Upper lobe of left lung (tissue), 6 donors: ENCODE measurements at regions not wholly inside any gene's neighbourhood (a gene's known extent, or its start where the extent isn't known, plus 50 kb on each side); places are given as distances from the start of the nearest gene placed in this dataset.

ENCODE experiments used
- ATAC-seq, 2 donors: fragments of 200-7000 bp; cut with Tn5 transposase; one replicate each; pipeline ENCODE4 v1.9.1; 2022; ENCODE audit warnings: mild to moderate bottlenecking in 2 of 2, moderate library complexity in 2 of 2; ENCODE audit not compliant: low FRiP score in 2 of 2
- DNase-seq, 2 donors: peaks; one replicate each; pipeline ENCODE4 v3.0.0-alpha.2; 2019 to 2020
- H3K27ac ChIP-seq, 4 donors: fragments of 200-600 bp; sonication (generic); one replicate each; pipeline ENCODE4 v1.5.1; 2016 to 2019
- H3K27me3 ChIP-seq, 4 donors: fragments of 200-600 bp; sonication (generic); one replicate each; pipeline ENCODE4 v1.5.1; 2017 to 2019
- H3K36me3 ChIP-seq, 4 donors: fragments of 200-600 bp; sonication (generic); one replicate each; pipeline ENCODE4 v1.5.1; 2016 to 2019
- H3K4me1 ChIP-seq, 4 donors: fragments of 200-600 bp; sonication (generic); one replicate each; pipeline ENCODE4 v1.5.1; 2018 to 2019
- H3K4me3 ChIP-seq, 4 donors: fragments of 200-600 bp; sonication (generic); one replicate each; pipeline ENCODE4 v1.5.1; 2017 to 2019; ENCODE audit warnings: mild to moderate bottlenecking in 2 of 4, moderate library complexity in 1 of 4
- H3K9me3 ChIP-seq, 4 donors: fragments of 200-600 bp; sonication (generic); one replicate each; pipeline ENCODE4 v1.5.1; 2018 to 2019
- CTCF ChIP-seq, 6 experiments: fragments of 450-650 bp in 4 of 6; fragments of 200-600 bp in 2 of 6; sonication (generic) in 2 of 6; IDR thresholded peaks; one replicate each; pipeline ENCODE4 v1.5.1; 2016 to 2019; ENCODE audit warnings: antibody characterized with exemption in 6 of 6
- EP300 ChIP-seq, 4 donors: sonication (generic); formaldehyde crosslinking; IDR thresholded peaks; one replicate each; pipeline ENCODE4 v1.5.1; 2017; ENCODE audit warnings: antibody characterized with exemption in 4 of 4, control low read depth in 2 of 4
- POLR2A ChIP-seq, 4 donors: fragments of 450-650 bp; IDR thresholded peaks; one replicate each; pipeline ENCODE4 v1.5.1; 2016 to 2017; ENCODE audit warnings: antibody characterized with exemption in 4 of 4, mild to moderate bottlenecking in 2 of 4
- POLR2AphosphoS5 ChIP-seq, 2 donors: sonication (generic); formaldehyde crosslinking; IDR thresholded peaks; one replicate each; pipeline ENCODE4 v1.5.1; 2017; ENCODE audit warnings: antibody characterized with exemption in 2 of 2
- WGBS, 2 donors: methylation state at CpG; one replicate each; pipeline ENCODE4 v1.1.5; 2017 to 2018; 5-methylcytosine and 5-hydroxymethylcytosine counted together
- donor health status: DM: no; HTN: no; CAD: no; lungs with moderate emphysema.
- donor health status: DM: no; HTN: yes; CAD: no; lungs with severe emphysema.

GRCh38 chr3:150072576-150072975 lies 101.9 kb upstream of the PFN2 start:
- H3K9me3 ChIP-seq, result peaks cover 0 to 14% (median 10%) of the 10 kb centered on the region in 4 donors
- no peak for TF ChIP-seq POLR2AphosphoS5 (IDR thresholded peaks at IDR 0.05)
- no peaks in the 10 kb centered on the region for H3K4me1 ChIP-seq
- H3K36me3 ChIP-seq, result no peaks in the 10 kb centered on the region
- WGBS, 2 donors, result 78 to 79% methylated on average over 6 of the region's 6 CpGs
- DNase-seq (no peak), ATAC-seq (no peak)
- H3K4me3 ChIP-seq, result no peak overlapping the region
- no peak overlapping the region for H3K27ac ChIP-seq
- H3K27me3 ChIP-seq, result no peaks in the 10 kb centered on the region

GRCh38 chr3:150070271-150070670 lies 99.6 kb upstream of the PFN2 start:
- 93 to 97% methylated on average over 3 to 4 of the region's 4 CpGs for WGBS, 2 donors
- no peak for DNase-seq
- Histone ChIP-seq H3K27me3 (no peaks in the 10 kb centered on the region), H3K27ac (no peak overlapping the region), H3K36me3 (no peaks in the 10 kb centered on the region), H3K9me3 (no peaks in the 10 kb centered on the region), H3K4me1 (no peaks in the 10 kb centered on the region), H3K4me3 (no peak overlapping the region)
- TF ChIP-seq POLR2AphosphoS5 (IDR thresholded peaks at IDR 0.05) (no peak), CTCF (IDR thresholded peaks at IDR 0.05) (no peak), EP300 (IDR thresholded peaks at IDR 0.05) (no peak), POLR2A (IDR thresholded peaks at IDR 0.05) (no peak)
- no peak for ATAC-seq

- Histone ChIP-seq H3K27ac (no peak overlapping the region), H3K9me3 (no peaks in the 10 kb centered on the region), H3K4me1 (no peaks in the 10 kb centered on the region), H3K4me3 (no peak overlapping the region), H3K27me3 (no peaks in the 10 kb centered on the region), H3K36me3 (no peaks in the 10 kb centered on the region)
- WGBS, 2 donors, result 95 to 100% methylated on average over 1 of the region's 1 CpG
- TF ChIP-seq POLR2AphosphoS5 (IDR thresholded peaks at IDR 0.05) (no peak), CTCF (IDR thresholded peaks at IDR 0.05) (no peak), POLR2A (IDR thresholded peaks at IDR 0.05) (no peak), EP300 (IDR thresholded peaks at IDR 0.05) (no peak)
- DNase-seq, result no peak
- ATAC-seq, result no peak
These were observed 98.9 kb upstream of the PFN2 start for GRCh38 chr3:150069633-150070032.

GRCh38 chr3:150069154-150069527 lies 98.4 kb upstream of the PFN2 start:
- ATAC-seq, result no peak
- DNase-seq, result no peak
- no peak overlapping the region for H3K4me3 ChIP-seq
- no peaks in the 10 kb centered on the region for H3K27me3 ChIP-seq
- 60 to 83% methylated on average over 1 of the region's 1 CpG for WGBS, 2 donors
- no peaks in the 10 kb centered on the region for H3K36me3 ChIP-seq
- TF ChIP-seq POLR2AphosphoS5 (IDR thresholded peaks at IDR 0.05), result no peak
- no peak for TF ChIP-seq EP300 (IDR thresholded peaks at IDR 0.05)
- TF ChIP-seq CTCF (IDR thresholded peaks at IDR 0.05), result no peak
- no peak for TF ChIP-seq POLR2A (IDR thresholded peaks at IDR 0.05)
- no peaks in the 10 kb centered on the region for H3K9me3 ChIP-seq
- H3K4me1 ChIP-seq, result no peaks in the 10 kb centered on the region
- no peak overlapping the region for H3K27ac ChIP-seq

- ATAC-seq (no peak), DNase-seq (no peak)
- Histone ChIP-seq H3K27me3 (no peaks in the 10 kb centered on the region), H3K9me3 (no peaks in the 10 kb centered on the region), H3K36me3 (no peaks in the 10 kb centered on the region), H3K4me3 (no peak overlapping the region), H3K4me1 (no peaks in the 10 kb centered on the region), H3K27ac (no peak overlapping the region)
- WGBS, 2 donors, result 92 to 94% methylated on average over 6 to 7 of the region's 7 CpGs
- TF ChIP-seq CTCF (IDR thresholded peaks at IDR 0.05), result no peak
- no peak for TF ChIP-seq EP300 (IDR thresholded peaks at IDR 0.05)
- TF ChIP-seq POLR2AphosphoS5 (IDR thresholded peaks at IDR 0.05), result no peak
- TF ChIP-seq POLR2A (IDR thresholded peaks at IDR 0.05), result no peak
These were observed 97.9 kb upstream of the PFN2 start for GRCh38 chr3:150068440-150069153.
